Endothelial cell of umbilical vein (primary cell): ENCODE measurements at regions not wholly inside any gene's neighbourhood (a gene's known extent, or its start where the extent isn't known, plus 50 kb on each side); places are given as distances from the start of the nearest gene placed in this dataset.

Experiments used
- EZH2 ChIP-seq: IDR thresholded peaks from 2 replicates; pipeline ENCODE4 v1.6.1; 2012; ENCODE audit warnings: borderline replicate concordance, low read depth, mild to moderate bottlenecking, moderate library complexity, low read length, inconsistent platforms; ENCODE audit not compliant: severe bottlenecking
- POLR2A ChIP-seq: IDR thresholded peaks from 2 replicates; pipeline ENCODE4 v1.6.1; 2012; ENCODE audit warnings: low read depth, mild to moderate bottlenecking, control low read depth, low read length
- POLR2AphosphoS5 ChIP-seq: IDR thresholded peaks from 2 replicates; pipeline ENCODE4 v1.6.1; 2012; ENCODE audit warnings: low read depth, mild to moderate bottlenecking, control low read depth, low read length, moderate library complexity; ENCODE audit not compliant: insufficient read depth
- TF ChIP-seq, protein P1 (sequence below), 2 donors: IDR thresholded peaks; 1 replicate in 1 of 2; 2 replicates in 1 of 2; pipeline ENCODE4 v1.5.1; 2011; ENCODE audit warnings: low read length in 2 of 2, mild to moderate bottlenecking in 2 of 2, moderate library complexity in 2 of 2, control low read depth in 1 of 2, inconsistent platforms in 1 of 2, low read depth in 1 of 2; ENCODE audit not compliant: insufficient read depth in 1 of 2; ENCODE audit errors: extremely low read depth in 1 of 2

DNA sequence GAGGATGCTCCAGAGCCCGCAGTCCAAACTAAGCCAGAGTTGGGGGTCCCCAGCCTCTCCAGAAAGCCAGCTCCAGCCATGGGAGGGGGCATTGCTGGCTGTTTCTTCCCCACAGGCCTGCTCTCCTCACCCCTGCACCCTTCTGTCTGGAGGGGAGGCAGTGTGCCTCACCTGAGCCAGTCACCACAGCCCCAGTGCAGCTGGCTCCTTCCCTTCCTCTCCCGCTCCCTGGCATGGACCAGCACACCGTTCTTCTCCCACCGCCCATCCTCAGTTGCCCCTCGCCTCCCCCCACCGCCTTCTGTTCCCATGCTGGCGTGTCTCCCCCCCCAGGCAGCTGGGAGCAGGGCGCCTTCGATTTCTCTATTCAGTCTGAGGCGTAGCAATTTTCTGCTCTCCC, 110.5 kb upstream of the THY1 start:
- no peak for TF ChIP-seq POLR2A
- TF ChIP-seq, protein P1, sequence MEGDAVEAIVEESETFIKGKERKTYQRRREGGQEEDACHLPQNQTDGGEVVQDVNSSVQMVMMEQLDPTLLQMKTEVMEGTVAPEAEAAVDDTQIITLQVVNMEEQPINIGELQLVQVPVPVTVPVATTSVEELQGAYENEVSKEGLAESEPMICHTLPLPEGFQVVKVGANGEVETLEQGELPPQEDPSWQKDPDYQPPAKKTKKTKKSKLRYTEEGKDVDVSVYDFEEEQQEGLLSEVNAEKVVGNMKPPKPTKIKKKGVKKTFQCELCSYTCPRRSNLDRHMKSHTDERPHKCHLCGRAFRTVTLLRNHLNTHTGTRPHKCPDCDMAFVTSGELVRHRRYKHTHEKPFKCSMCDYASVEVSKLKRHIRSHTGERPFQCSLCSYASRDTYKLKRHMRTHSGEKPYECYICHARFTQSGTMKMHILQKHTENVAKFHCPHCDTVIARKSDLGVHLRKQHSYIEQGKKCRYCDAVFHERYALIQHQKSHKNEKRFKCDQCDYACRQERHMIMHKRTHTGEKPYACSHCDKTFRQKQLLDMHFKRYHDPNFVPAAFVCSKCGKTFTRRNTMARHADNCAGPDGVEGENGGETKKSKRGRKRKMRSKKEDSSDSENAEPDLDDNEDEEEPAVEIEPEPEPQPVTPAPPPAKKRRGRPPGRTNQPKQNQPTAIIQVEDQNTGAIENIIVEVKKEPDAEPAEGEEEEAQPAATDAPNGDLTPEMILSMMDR (IDR thresholded peaks at IDR 0.05; ENCODE audit: extremely low read depth in 1 of 2, insufficient read depth in 1 of 2, low read depth in 1 of 2, low read length in 2 of 2) = no peak
- TF ChIP-seq POLR2AphosphoS5 = no peak
- no peak for TF ChIP-seq EZH2
